ENCODE measurements at regions not wholly inside any gene's neighbourhood (a gene's known extent, or its start where the extent isn't known, plus 50 kb on each side); places are given as distances from the start of the nearest gene placed in this dataset.

- DNase-seq (ENCODE audit: low read depth): no peak
Observed at GRCh38 chr4:67234296-67234695, 311.0 kb downstream of the CENPC start.

- DNase-seq (ENCODE audit: low read depth): no peak
Observed at GRCh38 chr4:67229148-67229547, 316.2 kb downstream of the CENPC start.

GRCh38 chr4:67220861-67221260, 324.4 kb downstream of the CENPC start:
- no peak for DNase-seq (ENCODE audit: low read depth)

- no peak for DNase-seq (ENCODE audit: low read depth)
Observed at GRCh38 chr4:67218883-67219282, 326.4 kb downstream of the CENPC start.

- no peak for DNase-seq (ENCODE audit: low read depth)
Observed at GRCh38 chr4:67207941-67208441, 337.3 kb downstream of the CENPC start.

- DNase-seq (ENCODE audit: low read depth): no peak
Observed at GRCh38 chr4:67204441-67204840, 340.9 kb downstream of the CENPC start.

- DNase-seq (ENCODE audit: low read depth): no peak
Observed at GRCh38 chr4:67201334-67201733, 344.0 kb downstream of the CENPC start.

- no peak for DNase-seq (ENCODE audit: low read depth)
Observed at GRCh38 chr4:67198727-67199126, 346.6 kb downstream of the CENPC start.

GRCh38 chr4:67167849-67168248, 377.5 kb downstream of the CENPC start:
- no peak for DNase-seq (ENCODE audit: low read depth)

GRCh38 chr4:67162690-67163089, 382.6 kb downstream of the CENPC start:
- no peak for DNase-seq (ENCODE audit: low read depth)

GRCh38 chr4:67161311-67161710, 384.0 kb downstream of the CENPC start:
- DNase-seq (ENCODE audit: low read depth): no peak

GRCh38 chr4:67160394-67160793, 384.9 kb downstream of the CENPC start:
- DNase-seq (ENCODE audit: low read depth): no peak

- no peak for DNase-seq (ENCODE audit: low read depth)
Observed at GRCh38 chr4:67158666-67159065, 386.6 kb downstream of the CENPC start.

GRCh38 chr4:67152976-67153375, 392.3 kb downstream of the CENPC start:
- no peak for DNase-seq (ENCODE audit: low read depth)

- no peak for DNase-seq (ENCODE audit: low read depth)
Observed at GRCh38 chr4:67151376-67152343, 393.6 kb downstream of the CENPC start.

GRCh38 chr4:67141586-67141985, 403.7 kb downstream of the CENPC start:
- DNase-seq (ENCODE audit: low read depth): no peak

- no peak for DNase-seq (ENCODE audit: low read depth)
Observed at GRCh38 chr4:67134616-67135015, 410.7 kb downstream of the CENPC start.

GRCh38 chr4:67133162-67133561, 412.1 kb downstream of the CENPC start:
- DNase-seq (ENCODE audit: low read depth): no peak

- DNase-seq (ENCODE audit: low read depth): no peak
Observed at GRCh38 chr4:67131224-67131623, 414.1 kb downstream of the CENPC start.

GRCh38 chr4:67130411-67130810, 414.9 kb downstream of the CENPC start:
- no peak for DNase-seq (ENCODE audit: low read depth)

- DNase-seq (ENCODE audit: low read depth): no peak
Observed at GRCh38 chr4:67126570-67126969, 418.7 kb downstream of the CENPC start.

- no peak for DNase-seq (ENCODE audit: low read depth)
Observed at GRCh38 chr4:67125636-67126514, 419.4 kb downstream of the CENPC start.
